Psoas muscle (tissue), 7 donors: ENCODE measurements at regions not wholly inside any gene's neighbourhood (a gene's known extent, or its start where the extent isn't known, plus 50 kb on each side); places are given as distances from the start of the nearest gene placed in this dataset.
"Not testable (repeated sequence)": the region's sequence is repeated elsewhere in the genome, so short reads cannot be mapped to it uniquely, and the experiment has no call there.

Experiments used
- ATAC-seq, 4 donors: fragments of 200-7000 bp; cut with Tn5 transposase; one replicate each; pipeline ENCODE4 v1.9.1; 2020; ENCODE audit warnings: moderate library complexity in 3 of 4, mild to moderate bottlenecking in 2 of 4
- DNase-seq, 2 donors: peaks; one replicate each; pipeline ENCODE4 v3.0.0-alpha.2; 2020
- H3K27ac ChIP-seq: fragments of 200-600 bp; one replicate; pipeline ENCODE4 v1.8.0; 2022
- H3K27me3 ChIP-seq, 3 donors: fragments of 200-600 bp in 1 of 3; one replicate each; pipeline versions ENCODE4 v1.6.1 to v1.8.0; 2013 to 2022; ENCODE audit warnings: low read length in 2 of 3, mild to moderate bottlenecking in 2 of 3, moderate library complexity in 1 of 3; ENCODE audit not compliant: insufficient read depth in 3 of 3
- H3K36me3 ChIP-seq, 2 donors: fragments of 200-600 bp in 1 of 2; one replicate each; pipeline versions ENCODE4 v1.6.1 to v1.8.0; 2013 to 2022; ENCODE audit warnings: low read depth in 1 of 2, mild to moderate bottlenecking in 1 of 2, moderate library complexity in 1 of 2; ENCODE audit not compliant: insufficient read depth in 1 of 2
- H3K4me1 ChIP-seq: fragments of 200-600 bp; one replicate; pipeline ENCODE4 v1.8.0; 2022
- H3K4me3 ChIP-seq: fragments of 200-600 bp; one replicate; pipeline ENCODE4 v1.8.0; 2022; ENCODE audit warnings: mild to moderate bottlenecking
- H3K9me3 ChIP-seq: fragments of 200-600 bp; one replicate; pipeline ENCODE4 v1.8.0; 2022
- WGBS, 3 donors: extraction: QIAGEN DNeasy Blood & Tissue Kit; methylation state at CpG; one replicate each; pipeline versions ENCODE4 v1.1.6 to v1.1.7; 2013; 5-methylcytosine and 5-hydroxymethylcytosine counted together
- intact Hi-C, 2 donors: fragments of 100-400 bp; cut with DNase I; formaldehyde crosslinking; loops; one replicate each; pipeline versions ENCODE4 v1.11.0 to v1.14.2; 2022
- TF ChIP-seq, protein P1 (sequence below): fragments of 200-600 bp; IDR thresholded peaks from one replicate; pipeline ENCODE4 v1.8.0; 2022; ENCODE audit warnings: antibody characterized with exemption
- donor health status: healthy with polysubstance abuse.
- donor health status: DM: no; HTN: no; CAD: no; lungs with moderate emphysema.
- donor health status: Bipolar disorder and iron deficiency.
- donor health status: healthy.
- donor health status: DM: yes; HTN: yes; CAD: no.
- donor health status: DM: no; HTN: no; CAD: no.
- donor health status: DM: yes; HTN: yes; CAD: no.

DNA sequence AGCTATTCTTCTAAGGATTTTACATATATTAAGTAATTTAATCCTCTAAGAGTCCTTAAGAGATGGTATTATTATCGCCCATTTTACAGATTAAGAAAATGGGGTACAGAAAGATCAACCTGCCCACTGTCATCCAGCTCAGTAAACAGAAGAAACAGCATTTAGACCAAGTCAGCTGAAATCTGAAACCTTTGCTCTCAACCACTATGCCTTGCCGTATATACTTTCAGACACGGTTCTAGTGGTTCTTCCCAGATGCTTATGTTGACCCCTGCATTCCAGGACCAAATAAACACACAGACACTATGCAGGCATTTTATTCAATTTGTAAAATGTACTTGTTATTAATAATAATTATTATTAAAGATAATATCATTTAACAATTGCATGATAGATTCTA is 854.8 kb downstream of the KCNJ2 start:
- intact Hi-C loops, result no loop called here
- no peaks in the 10 kb centered on the region for H3K27me3 ChIP-seq
- WGBS, 3 donors, result 36 to 48% (median 40%) methylated on average over 3 of the region's 3 CpGs
- H3K4me3 ChIP-seq, result no peak overlapping the region
- H3K36me3 ChIP-seq, result no peaks in the 10 kb centered on the region
- ATAC-seq (no peak), DNase-seq (no peak)
- H3K9me3 ChIP-seq, result no peaks in the 10 kb centered on the region
- no peaks in the 10 kb centered on the region for H3K4me1 ChIP-seq
- TF ChIP-seq, protein P1, sequence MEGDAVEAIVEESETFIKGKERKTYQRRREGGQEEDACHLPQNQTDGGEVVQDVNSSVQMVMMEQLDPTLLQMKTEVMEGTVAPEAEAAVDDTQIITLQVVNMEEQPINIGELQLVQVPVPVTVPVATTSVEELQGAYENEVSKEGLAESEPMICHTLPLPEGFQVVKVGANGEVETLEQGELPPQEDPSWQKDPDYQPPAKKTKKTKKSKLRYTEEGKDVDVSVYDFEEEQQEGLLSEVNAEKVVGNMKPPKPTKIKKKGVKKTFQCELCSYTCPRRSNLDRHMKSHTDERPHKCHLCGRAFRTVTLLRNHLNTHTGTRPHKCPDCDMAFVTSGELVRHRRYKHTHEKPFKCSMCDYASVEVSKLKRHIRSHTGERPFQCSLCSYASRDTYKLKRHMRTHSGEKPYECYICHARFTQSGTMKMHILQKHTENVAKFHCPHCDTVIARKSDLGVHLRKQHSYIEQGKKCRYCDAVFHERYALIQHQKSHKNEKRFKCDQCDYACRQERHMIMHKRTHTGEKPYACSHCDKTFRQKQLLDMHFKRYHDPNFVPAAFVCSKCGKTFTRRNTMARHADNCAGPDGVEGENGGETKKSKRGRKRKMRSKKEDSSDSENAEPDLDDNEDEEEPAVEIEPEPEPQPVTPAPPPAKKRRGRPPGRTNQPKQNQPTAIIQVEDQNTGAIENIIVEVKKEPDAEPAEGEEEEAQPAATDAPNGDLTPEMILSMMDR, result no peak
- H3K27ac ChIP-seq, result no peak overlapping the region

DNA sequence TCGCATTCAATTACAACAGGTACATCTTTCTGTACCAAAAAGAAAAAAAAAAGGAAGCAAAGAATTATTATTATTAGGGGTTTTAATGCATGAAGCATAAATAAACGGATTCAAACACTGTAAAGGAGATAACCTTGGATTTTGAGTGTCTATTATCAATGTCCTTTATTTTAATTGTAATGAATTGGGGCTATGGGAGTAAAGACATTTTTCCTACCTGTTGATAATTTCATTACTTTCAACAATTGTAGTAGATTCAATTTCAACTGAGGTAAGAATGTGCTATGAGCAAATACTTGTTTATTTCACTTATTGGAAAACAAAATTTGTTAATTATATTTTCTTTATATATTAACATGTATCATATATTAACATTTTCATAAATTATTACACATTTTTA is 855.6 kb downstream of the KCNJ2 start:
- no peaks in the 10 kb centered on the region for H3K36me3 ChIP-seq
- TF ChIP-seq, protein P1, result no peak
- no peaks in the 10 kb centered on the region for H3K9me3 ChIP-seq
- WGBS, 3 donors, result 80 to 84% (median 82%) methylated on average over 2 of the region's 2 CpGs
- DNase-seq (no peak), ATAC-seq (no peak)
- H3K27me3 ChIP-seq, result no peaks in the 10 kb centered on the region
- intact Hi-C loops, result no loop called here
- no peaks in the 10 kb centered on the region for H3K4me1 ChIP-seq
- H3K4me3 ChIP-seq, result no peak overlapping the region
- no peak overlapping the region for H3K27ac ChIP-seq

DNA sequence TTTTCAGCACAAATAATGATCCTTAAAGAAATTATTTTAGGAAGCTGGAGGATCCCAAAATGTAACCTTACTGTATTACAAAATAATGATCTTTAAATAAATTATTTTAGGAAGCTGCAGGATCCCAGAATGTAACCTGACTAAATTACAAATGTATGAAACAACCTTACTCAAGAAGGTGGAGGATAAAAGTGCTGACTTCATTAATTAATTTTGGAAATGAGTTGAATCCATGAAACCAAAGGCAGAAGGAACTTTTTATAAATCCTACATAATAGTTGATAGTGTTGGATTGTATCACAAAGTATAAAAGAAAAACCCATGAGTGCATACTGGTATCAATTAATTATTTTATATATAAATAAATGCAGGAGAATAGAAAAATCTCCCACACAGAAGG is 859.9 kb downstream of the KCNJ2 start:
- intact Hi-C loops, result no loop called here
- H3K36me3 ChIP-seq, result no peaks in the 10 kb centered on the region
- no peaks in the 10 kb centered on the region for H3K9me3 ChIP-seq
- no peaks in the 10 kb centered on the region for H3K27me3 ChIP-seq
- H3K27ac ChIP-seq, result no peak overlapping the region
- TF ChIP-seq, protein P1, result no peak
- no peaks in the 10 kb centered on the region for H3K4me1 ChIP-seq
- H3K4me3 ChIP-seq, result no peak overlapping the region
- no peak for DNase-seq
- ATAC-seq, result no peak

DNA sequence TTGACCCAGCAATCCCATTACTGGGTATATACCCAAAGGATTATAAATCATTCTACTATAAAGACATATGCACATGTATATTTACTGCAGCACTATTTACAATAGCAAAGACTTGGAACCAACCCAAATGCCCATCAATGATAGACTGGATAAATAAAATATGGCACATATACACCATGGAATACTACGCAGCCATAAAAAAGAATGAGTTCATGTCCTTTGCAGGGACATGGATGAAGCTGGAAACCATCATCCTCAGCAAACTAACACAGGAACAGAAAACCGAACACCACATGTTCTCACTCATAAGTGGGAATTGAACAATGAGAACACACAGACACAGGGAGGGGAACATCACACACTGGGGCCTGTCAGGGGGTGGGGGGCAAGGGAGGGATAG is 862.0 kb downstream of the KCNJ2 start:
- DNase-seq, H3K36me3 ChIP-seq, H3K27me3 ChIP-seq, intact Hi-C loops, H3K9me3 ChIP-seq, H3K27ac ChIP-seq, H3K4me3 ChIP-seq, ATAC-seq, H3K4me1 ChIP-seq: not testable (repeated sequence)
- WGBS, 3 donors, result 81 to 97% (median 82%) methylated on average over 2 of the region's 2 CpGs

DNA sequence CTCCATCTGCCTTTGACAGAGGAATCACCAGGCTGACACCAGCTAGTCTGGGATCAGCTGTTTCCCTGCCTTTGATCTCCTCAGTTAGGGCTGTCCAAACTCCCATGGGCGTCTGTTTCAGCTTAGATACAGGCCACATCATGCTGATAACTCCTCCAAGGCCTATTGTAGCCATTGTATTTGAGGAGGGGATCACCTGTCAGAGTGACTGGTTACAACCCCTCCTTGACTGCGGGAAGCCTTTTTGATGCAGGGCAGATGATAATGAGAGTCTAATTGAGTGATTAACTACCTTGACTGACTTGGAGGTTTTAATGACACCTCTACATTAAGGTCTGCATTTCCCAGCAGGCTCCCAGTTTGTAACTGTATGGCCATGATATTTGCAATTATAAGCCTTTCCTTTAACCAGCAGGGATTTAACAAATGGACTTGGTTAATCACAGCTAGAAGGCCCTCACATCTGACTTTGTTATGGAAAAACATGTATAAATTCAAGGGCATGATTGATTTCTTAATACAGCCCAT is 863.5 kb downstream of the KCNJ2 start:
- TF ChIP-seq, protein P1, result no peak

More for the DNA sequence above, 863.5 kb downstream of the KCNJ2 start:
- Histone ChIP-seq H3K4me1 (no peaks in the 10 kb centered on the region), H3K27me3 (no peaks in the 10 kb centered on the region), H3K27ac (no peak overlapping the region), H3K36me3 (no peaks in the 10 kb centered on the region), H3K4me3 (no peak overlapping the region), H3K9me3 (no peaks in the 10 kb centered on the region)
- WGBS, 3 donors, result 49 to 51% (median 50%) methylated on average over 2 of the region's 2 CpGs
- intact Hi-C loops, result no loop called here
- ATAC-seq, result no peak
- no peak for DNase-seq
